ENCODE measurements at regions not wholly inside any gene's neighbourhood (a gene's known extent, or its start where the extent isn't known, plus 50 kb on each side); places are given as distances from the start of the nearest gene placed in this dataset.

GRCh38 chr2:156864325-156864724 lies 393.2 kb upstream of the GALNT5 start:
- DNase-seq = no peak

- DNase-seq = no peak
Measured at GRCh38 chr2:156864753-156865152, 392.8 kb upstream of the GALNT5 start.

- DNase-seq = no peak
Measured at GRCh38 chr2:156867201-156867600, 390.3 kb upstream of the GALNT5 start.

- no peak for DNase-seq
Measured at GRCh38 chr2:156874707-156875106, 382.8 kb upstream of the GALNT5 start.

- no peak for DNase-seq
Measured at GRCh38 chr2:156883804-156884203, 373.7 kb upstream of the GALNT5 start.

- DNase-seq = no peak
Measured at GRCh38 chr2:156884216-156884615, 373.3 kb upstream of the GALNT5 start.

GRCh38 chr2:156890529-156891148 lies 366.9 kb upstream of the GALNT5 start:
- no peak for DNase-seq

GRCh38 chr2:156891609-156892008 lies 365.9 kb upstream of the GALNT5 start:
- DNase-seq = no peak

GRCh38 chr2:156892467-156893281 lies 364.8 kb upstream of the GALNT5 start:
- DNase-seq = no peak

GRCh38 chr2:156896294-156896693 lies 361.2 kb upstream of the GALNT5 start:
- DNase-seq = no peak

- DNase-seq = no peak
Measured at GRCh38 chr2:156897548-156897947, 360.0 kb upstream of the GALNT5 start.

GRCh38 chr2:156901373-156902031 lies 356.0 kb upstream of the GALNT5 start:
- no peak for DNase-seq

GRCh38 chr2:156903335-156903734 lies 354.2 kb upstream of the GALNT5 start:
- DNase-seq = no peak

GRCh38 chr2:156907806-156908205 lies 349.7 kb upstream of the GALNT5 start:
- DNase-seq = no peak

GRCh38 chr2:156908825-156909224 lies 348.7 kb upstream of the GALNT5 start:
- no peak for DNase-seq

GRCh38 chr2:156909983-156910382 lies 347.5 kb upstream of the GALNT5 start:
- no peak for DNase-seq

- no peak for DNase-seq
Measured at GRCh38 chr2:156915332-156915731, 342.2 kb upstream of the GALNT5 start.

- DNase-seq = no peak
Measured at GRCh38 chr2:156918410-156918809, 339.1 kb upstream of the GALNT5 start.

GRCh38 chr2:156930423-156930822 lies 327.1 kb upstream of the GALNT5 start:
- no peak for DNase-seq

GRCh38 chr2:156933645-156934225 lies 323.8 kb upstream of the GALNT5 start:
- DNase-seq = no peak

- DNase-seq = no peak
Measured at GRCh38 chr2:156935616-156936015, 321.9 kb upstream of the GALNT5 start.

GRCh38 chr2:156937430-156937829 lies 320.1 kb upstream of the GALNT5 start:
- DNase-seq = no peak

GRCh38 chr2:156944871-156945270 lies 312.6 kb upstream of the GALNT5 start:
- DNase-seq = no peak

- DNase-seq = no peak
Measured at GRCh38 chr2:156947261-156947660, 310.2 kb upstream of the GALNT5 start.

All from activated CD4-positive, alpha-beta T cell treated with anti-CD3 and anti-CD28 coated beads for 48 hours (primary cell).